GM19397 (cell line): ENCODE measurements at regions not wholly inside any gene's neighbourhood (a gene's known extent, or its start where the extent isn't known, plus 50 kb on each side); places are given as distances from the start of the nearest gene placed in this dataset.

Experiments
- ATAC-seq: cut with Tn5 transposase; IDR thresholded peaks from one replicate; pipeline ENCODE4 v1.9.1; 2021; ENCODE audit warnings: mild to moderate bottlenecking, moderate library complexity; ENCODE audit not compliant: unreplicated experiment

GRCh38 chrX:43005561-43005960 is 227.6 kb upstream of the PPP1R2C start:
- no peak for ATAC-seq

- no peak for ATAC-seq
Observed at GRCh38 chrX:43008356-43008755, 230.4 kb upstream of the PPP1R2C start.

- no peak for ATAC-seq
Observed at GRCh38 chrX:43016021-43016420, 238.1 kb upstream of the PPP1R2C start.

- no peak for ATAC-seq
Observed at GRCh38 chrX:43018031-43018430, 240.1 kb upstream of the PPP1R2C start.

GRCh38 chrX:43019021-43019420 is 241.1 kb upstream of the PPP1R2C start:
- ATAC-seq = no peak

GRCh38 chrX:43025806-43026315 is 247.9 kb upstream of the PPP1R2C start:
- ATAC-seq = no peak

- ATAC-seq = no peak
Observed at GRCh38 chrX:43064096-43064495, 286.1 kb upstream of the PPP1R2C start.

GRCh38 chrX:43065978-43066377 is 288.0 kb upstream of the PPP1R2C start:
- no peak for ATAC-seq

GRCh38 chrX:43068639-43069038 is 290.7 kb upstream of the PPP1R2C start:
- no peak for ATAC-seq

GRCh38 chrX:43083016-43083415 is 305.1 kb upstream of the PPP1R2C start:
- ATAC-seq = no peak

GRCh38 chrX:43087830-43088229 is 309.9 kb upstream of the PPP1R2C start:
- ATAC-seq = no peak

- ATAC-seq = no peak
Observed at GRCh38 chrX:43096830-43097229, 318.9 kb upstream of the PPP1R2C start.

GRCh38 chrX:43106009-43106408 is 328.0 kb upstream of the PPP1R2C start:
- no peak for ATAC-seq

GRCh38 chrX:43108828-43109227 is 330.9 kb upstream of the PPP1R2C start:
- ATAC-seq = no peak

GRCh38 chrX:43121637-43122036 is 343.7 kb upstream of the PPP1R2C start:
- no peak for ATAC-seq

- ATAC-seq = no peak
Observed at GRCh38 chrX:43139645-43140044, 361.7 kb upstream of the PPP1R2C start.

- no peak for ATAC-seq
Observed at GRCh38 chrX:43140582-43140981, 362.6 kb upstream of the PPP1R2C start.

- no peak for ATAC-seq
Observed at GRCh38 chrX:43141885-43142284, 363.9 kb upstream of the PPP1R2C start.

GRCh38 chrX:43148305-43148704 is 370.3 kb upstream of the PPP1R2C start:
- ATAC-seq = no peak

- ATAC-seq = no peak
Observed at GRCh38 chrX:43165343-43165920, 387.5 kb upstream of the PPP1R2C start.

- ATAC-seq = no peak
Observed at GRCh38 chrX:43166874-43167273, 388.9 kb upstream of the PPP1R2C start.

GRCh38 chrX:43175434-43175833 is 397.5 kb upstream of the PPP1R2C start:
- no peak for ATAC-seq

- ATAC-seq = no peak
Observed at GRCh38 chrX:43176686-43177085, 398.7 kb upstream of the PPP1R2C start.
